Fibroblast of lung (primary cell): ENCODE measurements at regions not wholly inside any gene's neighbourhood (a gene's known extent, or its start where the extent isn't known, plus 50 kb on each side); places are given as distances from the start of the nearest gene placed in this dataset.

Experiments
- DNase-seq, 2 donors: peaks; one replicate each; pipeline versions ENCODE4 v3.0.0 to v3.0.0-alpha.2; 2010; ENCODE audit warnings: low read depth in 2 of 2
- H2AFZ ChIP-seq: 2 replicates; pipeline ENCODE4 v1.5.1; 2012; ENCODE audit warnings: low read length, control low read depth, inconsistent platforms
- H3K27ac ChIP-seq: 2 replicates; pipeline ENCODE4 v1.5.1; 2011; ENCODE audit warnings: low read length, control low read depth; ENCODE audit not compliant: insufficient read depth
- H3K27me3 ChIP-seq: 2 replicates; pipeline ENCODE4 v1.5.1; 2011; ENCODE audit warnings: mild to moderate bottlenecking, low read length; ENCODE audit not compliant: control insufficient read depth, insufficient read depth
- H3K36me3 ChIP-seq: 2 replicates; pipeline ENCODE4 v1.5.1; 2011; ENCODE audit warnings: low read length; ENCODE audit not compliant: control insufficient read depth, insufficient read depth
- H3K4me1 ChIP-seq: 2 replicates; pipeline ENCODE4 v1.5.1; 2011; ENCODE audit warnings: low read length; ENCODE audit not compliant: control insufficient read depth, insufficient read depth; ENCODE audit errors: extremely low read depth
- H3K4me2 ChIP-seq: 2 replicates; pipeline ENCODE4 v1.5.1; 2011; ENCODE audit warnings: low read length, control low read depth; ENCODE audit not compliant: insufficient read depth; ENCODE audit errors: extremely low read depth
- H3K4me3 ChIP-seq, 4 experiments: fragments of 200-600 bp in 1 of 4; sonication (generic) in 1 of 4; replicated peaks in 1 of 4; 2 replicates each; pipeline ENCODE4 v1.5.1; 2011 to 2016; ENCODE audit warnings: low read length in 4 of 4, low read depth in 3 of 4, mild to moderate bottlenecking in 3 of 4, control low read depth in 2 of 4, inconsistent platforms in 1 of 4, mixed read lengths in 1 of 4; ENCODE audit not compliant: insufficient read depth in 1 of 4; ENCODE audit errors: control extremely low read depth in 1 of 4
- H3K79me2 ChIP-seq: 2 replicates; pipeline ENCODE4 v1.5.1; 2012; ENCODE audit warnings: mild to moderate bottlenecking, low read length, inconsistent platforms; ENCODE audit not compliant: control insufficient read depth, insufficient read depth
- H3K9ac ChIP-seq: 2 replicates; pipeline ENCODE4 v1.5.1; 2011; ENCODE audit warnings: mild to moderate bottlenecking, low read length, control low read depth; ENCODE audit not compliant: insufficient read depth
- H3K9me3 ChIP-seq: 2 replicates; pipeline ENCODE4 v1.5.1; 2012; ENCODE audit warnings: low read depth, low read length; ENCODE audit not compliant: control insufficient read depth, insufficient read depth
- H4K20me1 ChIP-seq: 2 replicates; pipeline ENCODE4 v1.5.1; 2011; ENCODE audit warnings: low read length; ENCODE audit not compliant: control insufficient read depth, insufficient read depth; ENCODE audit errors: extremely low read depth
- CTCF ChIP-seq, 2 donors: IDR thresholded peaks in 1 of 2; conservative IDR thresholded peaks in 1 of 2; 1 replicate in 1 of 2; 2 replicates in 1 of 2; pipeline ENCODE4 v1.5.1; 2011 to 2012; ENCODE audit warnings: low read length in 2 of 2, control low read depth in 1 of 2, inconsistent platforms in 1 of 2, low read depth in 1 of 2, mild to moderate bottlenecking in 1 of 2
- EZH2 ChIP-seq: IDR thresholded peaks from 2 replicates; pipeline ENCODE4 v1.5.1; 2012; ENCODE audit warnings: low read length, control low read depth, mild to moderate bottlenecking; ENCODE audit errors: missing control alignments

GRCh38 chr3:193929921-193930646 lies 205.9 kb upstream of the HES1 start:
- H3K36me3 ChIP-seq = no peaks in the 10 kb centered on the region
- H3K9me3 ChIP-seq = no peaks in the 10 kb centered on the region
- H3K27me3 ChIP-seq = peaks cover 7% of the 10 kb centered on the region
- H4K20me1 ChIP-seq = no peaks in the 10 kb centered on the region
- no peaks in the 10 kb centered on the region for H3K79me2 ChIP-seq
- no peak overlapping the region for H2AFZ ChIP-seq
- no peak overlapping the region for H3K27ac ChIP-seq
- no peaks in the 10 kb centered on the region for H3K4me1 ChIP-seq
- no peak for DNase-seq
- H3K4me2 ChIP-seq = no peak overlapping the region
- H3K9ac ChIP-seq = no peak overlapping the region
- no peak for TF ChIP-seq CTCF (conservative IDR thresholded peaks at IDR 0.05 in 1 of 2, IDR thresholded peaks at IDR 0.05 in 1 of 2; ENCODE audit: low read depth in 1 of 2, low read length in 2 of 2)
- TF ChIP-seq EZH2 = no peak
- no peak overlapping the region for H3K4me3 ChIP-seq

GRCh38 chr3:193932136-193932535 lies 203.8 kb upstream of the HES1 start:
- DNase-seq = no peak
- Histone ChIP-seq H3K36me3 (no peaks in the 10 kb centered on the region), H4K20me1 (no peaks in the 10 kb centered on the region), H3K4me3 (no peak overlapping the region), H3K27ac (no peak overlapping the region), H2AFZ (no peak overlapping the region), H3K27me3 (peaks cover 4% of the 10 kb centered on the region), H3K9ac (no peak overlapping the region), H3K4me1 (no peaks in the 10 kb centered on the region), H3K9me3 (no peaks in the 10 kb centered on the region), H3K79me2 (no peaks in the 10 kb centered on the region), H3K4me2 (no peak overlapping the region)
- no peak for TF ChIP-seq CTCF (conservative IDR thresholded peaks at IDR 0.05 in 1 of 2, IDR thresholded peaks at IDR 0.05 in 1 of 2; ENCODE audit: low read depth in 1 of 2, low read length in 2 of 2)
- TF ChIP-seq EZH2 = no peak

GRCh38 chr3:193932576-193932975 lies 203.4 kb upstream of the HES1 start:
- no peak for DNase-seq
- Histone ChIP-seq H3K79me2 (no peaks in the 10 kb centered on the region), H3K9me3 (no peaks in the 10 kb centered on the region), H3K9ac (no peak overlapping the region), H3K4me2 (no peak overlapping the region), H3K27ac (no peak overlapping the region), H4K20me1 (no peaks in the 10 kb centered on the region), H3K4me3 (no peak overlapping the region), H2AFZ (no peak overlapping the region), H3K4me1 (no peaks in the 10 kb centered on the region), H3K36me3 (no peaks in the 10 kb centered on the region), H3K27me3 (peaks cover 3% of the 10 kb centered on the region)
- TF ChIP-seq CTCF (conservative IDR thresholded peaks at IDR 0.05 in 1 of 2, IDR thresholded peaks at IDR 0.05 in 1 of 2; ENCODE audit: low read depth in 1 of 2, low read length in 2 of 2) (no peak), EZH2 (no peak)
